H1 (cell line): ENCODE measurements at regions not wholly inside any gene's neighbourhood (a gene's known extent, or its start where the extent isn't known, plus 50 kb on each side); places are given as distances from the start of the nearest gene placed in this dataset.

ENCODE experiments used
- CHD1 ChIP-seq: IDR thresholded peaks from 2 replicates; pipeline ENCODE4 v1.6.1; 2012; ENCODE audit warnings: low read depth, low read length, improper control_type of control experiment
- E2F6 ChIP-seq: IDR thresholded peaks from 2 replicates; pipeline ENCODE4 v1.6.1; 2012; ENCODE audit warnings: inconsistent platforms
- EP300 ChIP-seq, 2 experiments: IDR thresholded peaks; 1 replicate in 1 of 2; 2 replicates in 1 of 2; pipeline ENCODE4 v1.6.1; 2011 to 2012; ENCODE audit warnings: low read depth in 2 of 2, low read length in 2 of 2, mild to moderate bottlenecking in 2 of 2, borderline replicate concordance in 1 of 2, inconsistent platforms in 1 of 2, moderate library complexity in 1 of 2
- MAFK ChIP-seq: IDR thresholded peaks from 2 replicates; pipeline ENCODE4 v1.6.1; 2012; ENCODE audit warnings: low read depth, mild to moderate bottlenecking, improper control_type of control experiment, low read length
- POU5F1 ChIP-seq: IDR thresholded peaks from 2 replicates; pipeline ENCODE4 v1.6.1; 2011; ENCODE audit warnings: low read depth, mild to moderate bottlenecking, low read length, moderate library complexity
- USF2 ChIP-seq: IDR thresholded peaks from 2 replicates; pipeline ENCODE4 v1.6.1; 2011; ENCODE audit warnings: low read length, improper control_type of control experiment

GRCh38 chr3:99332718-99333117 is 305.7 kb upstream of the COL8A1 start (continued):
- TF ChIP-seq E2F6 (no peak), USF2 (no peak), POU5F1 (no peak), EP300 (IDR thresholded peaks at IDR 0.05; ENCODE audit: borderline replicate concordance in 1 of 2, low read depth in 2 of 2, low read length in 2 of 2) (no peak), CHD1 (no peak), MAFK (no peak)
